Activated T-helper 1 cell treated with Interleukin-2 at 50 U/mL for 16 hours (primary cell): ENCODE measurements at regions not wholly inside any gene's neighbourhood (a gene's known extent, or its start where the extent isn't known, plus 50 kb on each side); places are given as distances from the start of the nearest gene placed in this dataset.

Source experiments
- DNase-seq: peaks from one replicate; pipeline ENCODE4 v3.0.0-alpha.2; 2020; ENCODE audit warnings: low read depth

GRCh38 chrX:20374450-20374849 is 107.7 kb upstream of the RPS6KA3 start:
- no peak for DNase-seq

GRCh38 chrX:20373063-20373462 is 106.4 kb upstream of the RPS6KA3 start:
- DNase-seq = no peak

GRCh38 chrX:20372533-20372932 is 105.8 kb upstream of the RPS6KA3 start:
- no peak for DNase-seq

- no peak for DNase-seq
Observed at GRCh38 chrX:20369468-20369867, 102.8 kb upstream of the RPS6KA3 start.

GRCh38 chrX:20364238-20364637 is 97.5 kb upstream of the RPS6KA3 start:
- no peak for DNase-seq

GRCh38 chrX:20363275-20363674 is 96.6 kb upstream of the RPS6KA3 start:
- DNase-seq = no peak

- DNase-seq = no peak
Observed at GRCh38 chrX:20362268-20363267, 95.9 kb upstream of the RPS6KA3 start.

- DNase-seq = no peak
Observed at GRCh38 chrX:20361890-20362262, 95.2 kb upstream of the RPS6KA3 start.

- DNase-seq = no peak
Observed at GRCh38 chrX:20361081-20361889, 94.6 kb upstream of the RPS6KA3 start.

GRCh38 chrX:20355187-20355586 is 88.5 kb upstream of the RPS6KA3 start:
- DNase-seq = no peak

GRCh38 chrX:20354505-20354904 is 87.8 kb upstream of the RPS6KA3 start:
- DNase-seq = no peak

GRCh38 chrX:20352935-20353336 is 86.2 kb upstream of the RPS6KA3 start:
- DNase-seq = no peak

- no peak for DNase-seq
Observed at GRCh38 chrX:20352504-20352903, 85.8 kb upstream of the RPS6KA3 start.

- DNase-seq = no peak
Observed at GRCh38 chrX:20350596-20350995, 83.9 kb upstream of the RPS6KA3 start.

- no peak for DNase-seq
Observed at GRCh38 chrX:20348139-20348538, 81.4 kb upstream of the RPS6KA3 start.

GRCh38 chrX:20347481-20347880 is 80.8 kb upstream of the RPS6KA3 start:
- no peak for DNase-seq

- DNase-seq = no peak
Observed at GRCh38 chrX:20333672-20334071, 67.0 kb upstream of the RPS6KA3 start.

GRCh38 chrX:20330545-20330944 is 63.8 kb upstream of the RPS6KA3 start:
- DNase-seq = no peak

- DNase-seq = no peak
Observed at GRCh38 chrX:20329435-20329834, 62.7 kb upstream of the RPS6KA3 start.

- no peak for DNase-seq
Observed at GRCh38 chrX:20325786-20326388, 59.2 kb upstream of the RPS6KA3 start.

- DNase-seq = no peak
Observed at GRCh38 chrX:20322887-20323286, 56.2 kb upstream of the RPS6KA3 start.

GRCh38 chrX:20320461-20321159 is 53.9 kb upstream of the RPS6KA3 start:
- no peak for DNase-seq
